GM21526 (cell line): ENCODE measurements at regions not wholly inside any gene's neighbourhood (a gene's known extent, or its start where the extent isn't known, plus 50 kb on each side); places are given as distances from the start of the nearest gene placed in this dataset.
"Not testable (repeated sequence)": the region's sequence is repeated elsewhere in the genome, so short reads cannot be mapped to it uniquely, and the experiment has no call there.

Experiments used
- ATAC-seq: cut with Tn5 transposase; IDR thresholded peaks from one replicate; pipeline ENCODE4 v1.9.1; 2021; ENCODE audit warnings: moderate library complexity; ENCODE audit not compliant: unreplicated experiment, low FRiP score

DNA sequence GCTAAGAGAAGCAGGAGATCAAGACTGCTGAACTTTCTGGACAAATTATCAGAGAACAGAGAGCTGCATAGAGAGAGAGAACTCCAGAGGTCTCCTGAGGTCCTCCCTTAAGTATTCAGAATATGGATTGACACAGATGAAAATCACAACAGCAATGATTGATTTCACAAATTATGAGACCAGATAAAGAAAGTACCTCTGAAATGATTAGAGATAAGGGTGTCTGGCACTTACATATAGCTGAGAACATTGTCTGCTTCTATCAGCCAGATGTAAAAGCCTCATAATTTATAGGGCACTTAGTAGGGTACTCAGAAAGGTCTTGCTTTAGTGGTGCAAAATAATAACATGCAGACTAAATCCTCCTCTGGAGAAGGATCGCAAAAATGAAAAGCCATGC is 1301.8 kb downstream of the BRINP3 start:
- no peak for ATAC-seq

DNA sequence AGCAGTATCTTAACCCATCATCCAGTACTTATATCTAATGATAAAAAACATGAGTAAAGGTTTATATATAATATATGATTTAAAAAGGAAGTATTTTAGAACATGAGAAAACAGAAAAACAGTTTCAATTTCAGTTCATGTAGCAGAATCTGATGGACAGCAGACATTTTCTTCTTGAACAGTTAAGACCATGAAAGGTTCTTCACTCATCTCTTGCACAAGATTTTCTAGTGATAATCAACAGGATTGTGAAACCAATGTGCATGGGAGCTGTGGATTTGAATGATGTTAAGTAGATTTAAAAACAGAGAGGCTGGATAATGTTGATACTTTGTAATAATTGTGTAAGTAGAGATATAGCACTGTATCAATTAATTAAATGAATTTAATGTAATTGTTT is 1297.6 kb downstream of the BRINP3 start:
- ATAC-seq: no peak

DNA sequence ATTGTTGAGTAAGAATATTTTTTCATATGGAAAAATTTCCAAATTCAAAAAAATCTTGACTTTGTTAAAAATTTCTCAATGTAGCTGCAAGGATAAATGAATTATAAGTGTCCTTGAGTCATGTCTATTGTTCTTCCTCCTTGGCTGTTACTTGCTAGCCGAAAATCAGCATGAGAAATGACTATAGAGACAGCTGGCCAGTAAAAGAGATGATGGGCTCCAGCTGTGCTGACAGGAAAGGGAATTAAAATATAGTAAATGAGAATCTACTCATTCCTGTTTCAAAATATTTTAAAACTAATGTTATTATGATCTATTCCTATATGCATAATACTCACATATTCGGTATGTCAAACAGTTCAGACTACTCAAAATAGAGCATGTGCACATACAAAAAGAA is 1292.6 kb downstream of the BRINP3 start:
- no peak for ATAC-seq

DNA sequence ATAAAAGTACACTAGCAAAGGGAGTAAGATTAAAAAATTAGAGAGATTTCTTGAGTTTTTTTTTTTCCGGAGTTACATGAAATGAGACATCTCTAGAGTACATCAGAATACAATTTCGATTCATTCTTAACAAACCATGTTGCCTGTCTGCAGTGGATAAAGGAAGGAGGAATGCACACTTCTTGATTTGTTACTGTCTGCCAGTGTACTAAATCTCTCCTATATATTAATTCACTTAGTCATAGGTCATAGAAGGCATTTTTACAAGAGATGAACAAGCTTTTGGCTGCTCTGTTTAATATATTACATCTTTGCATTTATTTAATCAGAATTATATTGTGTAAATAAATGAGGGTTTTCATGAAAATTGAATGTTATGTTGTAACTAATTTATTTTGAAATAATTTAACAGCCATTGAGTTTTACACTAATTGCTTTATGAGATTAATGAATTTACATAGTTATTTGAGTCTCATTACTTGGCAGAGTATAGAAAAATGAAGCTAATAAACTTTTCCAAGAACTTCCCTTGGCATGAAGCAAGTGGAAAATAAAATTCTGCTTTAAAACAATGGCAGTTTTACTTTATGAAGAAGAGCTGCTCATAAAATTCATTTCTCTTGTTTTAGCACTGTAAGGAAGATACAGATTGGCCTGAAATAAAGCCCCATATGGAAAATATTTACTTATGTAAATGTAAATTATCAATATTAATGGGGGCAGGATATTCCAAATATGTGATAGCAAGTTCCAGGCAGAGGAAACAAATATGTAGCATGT is 1284.7 kb downstream of the BRINP3 start:
- no peak for ATAC-seq

DNA sequence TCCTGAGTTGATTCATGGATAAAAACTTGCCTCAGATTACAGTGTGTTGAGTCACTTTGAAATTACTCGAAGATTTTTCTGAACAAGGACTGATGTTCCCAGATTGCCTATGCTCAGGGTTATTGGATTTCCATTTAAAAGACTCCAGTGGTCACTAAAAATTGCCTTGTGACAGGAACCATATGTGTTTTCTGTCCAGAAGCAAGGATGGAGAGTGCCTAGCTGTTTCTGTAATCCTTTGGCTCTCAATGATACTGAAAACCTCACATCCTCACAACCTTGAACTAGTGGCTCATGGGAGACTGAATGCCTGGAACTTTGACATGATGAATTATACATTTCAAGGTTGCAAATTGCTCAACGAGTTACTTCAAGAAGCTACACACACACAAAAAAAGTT is 1271.8 kb downstream of the BRINP3 start:
- no peak for ATAC-seq

DNA sequence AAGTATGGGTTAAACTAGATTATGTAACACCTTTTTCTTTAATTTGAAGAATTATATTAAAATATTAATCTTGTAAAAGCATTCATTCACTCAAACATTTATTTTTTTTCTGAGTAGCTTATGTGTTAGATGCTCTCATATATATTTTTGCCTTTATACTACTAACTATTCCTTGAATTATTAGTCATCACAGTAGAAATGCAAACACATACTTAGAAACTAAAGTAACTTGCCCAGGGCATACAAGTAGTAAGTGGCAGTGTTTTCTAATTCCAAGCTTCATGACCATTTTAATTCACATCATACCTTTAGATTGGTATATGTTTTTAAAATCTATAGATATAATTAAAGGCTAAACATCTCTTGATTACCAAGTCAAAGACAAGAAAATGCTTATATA is 1271.0 kb downstream of the BRINP3 start:
- no peak for ATAC-seq

DNA sequence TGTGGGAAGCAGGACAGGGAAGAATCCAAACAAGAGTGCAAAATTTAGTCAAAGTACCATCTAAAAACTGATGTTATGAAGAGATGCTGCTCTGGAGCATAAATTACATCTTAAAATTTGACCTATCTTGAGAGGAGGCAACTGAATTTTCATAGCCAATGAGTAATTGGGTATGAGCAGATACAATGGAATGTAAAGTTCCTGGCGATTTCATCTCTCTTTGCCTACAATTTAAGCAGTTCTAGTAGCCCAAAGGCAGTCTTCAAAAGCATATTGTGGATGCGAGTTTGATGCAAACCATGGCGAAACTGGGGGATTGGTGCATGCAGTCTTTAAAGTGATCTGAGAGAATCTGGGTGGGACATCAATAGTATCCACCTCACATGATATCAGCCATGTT is 1265.9 kb downstream of the BRINP3 start:
- ATAC-seq: no peak

DNA sequence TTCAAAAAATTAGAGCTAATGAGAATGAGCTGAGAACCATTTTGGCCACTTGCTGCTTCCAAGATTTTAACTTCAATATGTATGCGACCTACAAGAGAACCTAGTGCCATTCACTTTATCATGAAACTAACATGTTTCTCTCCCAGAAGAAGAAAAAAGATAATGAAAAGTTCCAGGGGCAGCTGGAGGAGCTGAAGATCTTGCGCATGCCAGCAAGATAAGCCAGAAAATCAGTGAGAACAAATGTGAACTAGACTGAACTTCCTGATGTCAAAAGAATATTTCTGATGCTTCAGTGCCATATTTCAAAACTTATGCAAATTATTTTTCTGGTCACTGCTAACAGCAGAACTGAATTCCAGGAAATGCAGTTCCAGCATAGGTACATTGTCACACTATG is 1265.1 kb downstream of the BRINP3 start:
- ATAC-seq: no peak

DNA sequence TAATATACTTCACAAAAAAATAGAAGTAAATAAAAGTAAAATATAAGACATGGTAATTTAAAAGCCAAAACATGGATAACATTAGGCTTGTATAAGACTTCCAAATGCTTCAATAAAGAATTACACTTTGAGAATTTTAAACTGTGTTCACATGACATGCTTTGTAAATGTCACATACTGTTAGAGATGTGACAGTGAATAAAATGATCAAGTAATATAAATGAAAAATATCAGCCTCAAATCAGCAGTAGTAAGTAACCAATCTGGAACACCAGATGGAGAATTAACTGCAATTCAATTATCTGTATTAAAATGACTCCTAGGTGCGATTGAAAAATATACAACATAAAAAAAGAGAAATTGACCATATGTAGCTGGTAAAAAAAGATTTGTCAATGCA is 1260.8 kb downstream of the BRINP3 start:
- no peak for ATAC-seq

DNA sequence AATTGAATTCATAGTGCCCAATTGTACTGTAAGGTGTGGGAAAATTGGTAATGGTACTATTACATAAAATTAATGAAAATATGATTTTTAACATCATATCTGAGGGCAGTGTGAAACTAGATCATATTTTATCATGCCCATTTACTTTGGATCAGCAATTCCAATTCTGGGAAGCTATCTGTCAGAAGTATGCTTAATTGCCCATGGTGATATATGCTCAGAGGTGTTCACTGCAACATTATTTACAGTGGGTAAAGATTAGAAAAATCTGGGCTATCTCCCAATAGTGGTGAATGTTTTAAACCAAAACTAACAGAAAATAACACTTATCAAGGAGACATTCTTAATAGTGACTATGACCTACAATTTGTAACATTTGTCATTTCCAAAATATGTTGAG is 1260.0 kb downstream of the BRINP3 start:
- ATAC-seq: no peak

DNA sequence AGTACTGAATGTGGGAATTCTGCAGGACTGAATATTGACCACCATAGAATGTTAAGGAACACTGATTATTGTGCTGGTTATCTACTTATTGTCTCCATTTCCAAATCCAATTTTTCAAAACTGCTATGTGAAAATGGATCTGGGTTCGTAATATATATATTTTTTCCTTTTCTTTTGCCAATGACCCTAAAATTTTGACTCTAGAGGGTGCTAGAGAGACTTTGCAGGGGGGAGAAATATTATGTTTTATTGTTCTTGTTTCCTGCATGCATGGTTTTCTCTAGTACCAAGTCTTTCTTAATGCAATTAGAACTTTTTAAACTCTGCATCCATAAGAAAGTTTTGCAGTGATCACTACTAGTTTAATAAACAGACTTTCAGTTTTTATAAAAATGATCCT is 1256.9 kb downstream of the BRINP3 start:
- ATAC-seq: no peak

DNA sequence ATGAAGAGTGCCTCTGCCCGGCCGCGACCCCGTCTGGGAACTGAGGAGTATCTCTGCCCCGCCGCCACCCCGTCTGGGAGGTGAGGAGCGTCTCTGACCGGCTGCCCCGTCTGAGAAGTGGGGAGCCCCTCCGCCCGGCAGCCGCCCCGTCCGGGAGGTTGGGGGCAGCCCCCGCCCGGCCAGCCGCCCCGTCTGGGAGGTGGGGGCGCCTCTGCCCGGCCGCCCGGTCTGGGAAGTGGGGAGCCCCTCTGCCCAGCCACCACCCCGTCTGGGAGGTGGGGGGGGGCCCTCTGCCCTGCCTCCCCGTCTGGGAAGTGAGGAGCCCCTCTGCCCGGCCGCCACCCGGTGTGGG is 1251.9 kb downstream of the BRINP3 start:
- ATAC-seq: not testable (repeated sequence)

DNA sequence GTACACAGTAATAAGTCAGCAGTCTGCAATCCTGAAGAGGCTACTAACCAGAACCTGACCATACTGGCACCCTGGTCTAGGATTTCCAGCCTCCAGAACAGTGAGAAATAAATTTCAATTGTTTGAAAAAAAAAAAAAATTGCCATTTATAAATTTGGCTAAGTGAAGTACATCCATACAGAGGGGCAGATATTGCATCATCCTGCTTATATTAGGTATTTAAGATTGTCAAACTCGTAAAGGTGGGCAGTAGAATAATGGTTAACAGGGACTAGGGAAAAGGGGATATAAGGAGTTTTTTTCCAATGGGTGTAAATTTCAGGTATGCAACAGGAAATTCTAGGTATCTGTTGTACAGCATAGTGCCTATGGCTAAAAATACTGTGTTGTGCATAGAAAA is 1250.9 kb downstream of the BRINP3 start:
- no peak for ATAC-seq

DNA sequence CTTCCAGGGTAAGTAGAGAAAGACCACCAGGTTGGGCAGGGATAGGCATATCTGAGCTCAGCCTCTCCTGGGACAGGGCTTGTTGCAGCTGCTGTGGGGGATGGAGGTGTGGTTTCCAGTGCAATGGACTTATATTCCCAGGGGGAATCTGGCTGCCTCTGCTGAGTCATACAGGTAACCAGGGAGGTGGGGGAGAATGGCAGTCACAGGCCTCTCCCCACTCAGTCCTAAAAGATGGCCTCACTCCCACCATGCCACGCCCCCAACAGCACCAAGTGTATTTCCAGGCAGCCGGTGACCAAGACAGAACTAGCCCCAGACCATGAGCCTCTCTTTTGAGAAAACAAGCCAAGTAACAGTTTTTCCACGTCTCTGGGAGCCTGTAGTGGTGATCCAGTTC is 1240.7 kb downstream of the BRINP3 start:
- ATAC-seq: no peak

DNA sequence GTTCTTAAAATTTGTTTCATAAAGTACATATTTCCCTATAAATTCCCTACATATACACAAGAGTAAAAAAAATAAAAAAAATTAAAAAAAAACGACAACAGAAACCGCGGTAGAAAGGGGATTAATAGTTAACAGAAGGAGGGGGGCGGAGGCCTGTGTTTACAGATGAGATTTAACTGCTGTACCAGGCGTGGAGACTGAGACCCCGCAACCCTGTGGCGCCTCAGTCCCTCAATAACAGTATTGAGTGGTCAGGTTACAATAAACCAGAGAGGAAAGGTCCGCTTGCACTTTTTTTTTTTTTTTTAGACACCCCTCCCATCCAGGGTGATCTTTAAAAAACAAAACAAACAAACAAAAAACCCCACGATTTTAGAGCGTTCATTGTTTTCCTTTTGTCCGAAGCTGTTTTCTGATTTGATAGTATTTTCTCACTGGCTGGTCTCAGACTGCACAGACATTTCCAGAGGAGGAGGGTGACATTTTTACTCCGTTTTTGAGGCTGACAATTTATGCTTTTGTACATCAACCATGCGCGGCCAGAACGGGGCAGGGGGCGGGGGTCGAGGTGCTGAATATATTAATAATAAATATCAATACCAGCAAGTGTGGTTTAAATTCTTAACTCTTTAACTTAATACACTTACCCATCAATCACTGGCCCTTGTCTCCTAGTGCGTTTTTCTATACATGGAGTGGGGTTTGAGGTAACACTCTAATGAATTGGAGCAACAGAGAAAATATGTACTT is 1223.9 kb downstream of the BRINP3 start:
- ATAC-seq: no peak

DNA sequence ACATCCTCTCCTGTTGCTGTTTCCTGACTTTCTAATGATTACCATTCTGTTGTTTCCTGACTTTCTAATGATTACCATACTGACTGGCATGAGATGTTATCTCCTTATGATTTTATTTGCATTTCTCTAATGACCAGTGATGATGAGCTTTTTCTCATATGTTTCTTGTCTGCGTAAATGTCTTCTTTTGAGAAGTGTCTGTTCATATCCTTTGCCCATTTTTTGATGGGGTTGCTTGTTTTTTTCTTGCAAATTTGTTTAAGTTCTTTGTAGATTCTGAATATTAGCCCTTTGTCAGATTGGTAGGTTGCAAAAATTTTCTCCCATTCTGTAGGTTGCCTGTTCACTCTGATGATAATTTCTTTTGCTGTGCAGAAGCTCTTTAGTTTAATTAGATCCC is 1216.5 kb downstream of the BRINP3 start:
- ATAC-seq: not testable (repeated sequence)

DNA sequence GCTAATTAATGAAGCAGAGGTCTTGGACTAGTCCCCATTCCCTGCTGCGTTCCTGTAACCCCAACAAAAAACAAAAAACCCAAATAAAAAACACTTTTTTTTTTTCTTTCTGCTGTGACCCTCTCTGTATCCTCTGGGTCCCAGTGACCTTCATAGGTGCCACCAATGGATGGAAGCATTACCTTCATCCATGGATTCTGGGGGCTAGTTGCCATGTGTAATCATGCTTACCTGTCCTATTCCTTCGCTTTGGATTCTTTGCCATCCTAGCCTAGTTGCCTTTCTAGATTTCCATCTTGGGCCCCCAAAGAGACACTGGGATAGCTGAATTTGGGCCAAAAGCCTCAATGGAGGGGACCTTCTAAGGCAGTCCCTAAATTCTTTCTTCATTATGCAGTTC is 1208.7 kb downstream of the BRINP3 start:
- ATAC-seq: no peak

DNA sequence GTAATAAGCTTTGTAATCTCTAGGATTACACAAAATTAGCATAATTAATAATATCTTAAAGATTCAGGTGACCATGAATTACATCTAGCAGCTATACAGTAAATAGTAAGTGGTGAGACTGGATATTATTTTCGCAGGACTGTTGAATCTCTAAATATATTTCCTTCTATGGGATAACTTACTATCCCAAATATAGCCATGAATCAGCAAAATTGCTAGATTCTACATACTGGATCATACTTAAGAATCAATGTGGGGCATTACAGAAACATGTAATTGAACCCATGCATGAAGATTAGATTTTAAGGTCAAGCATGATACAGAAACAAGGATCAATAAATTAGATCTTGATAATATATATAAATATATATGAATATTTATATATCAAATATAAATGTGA is 1203.4 kb downstream of the BRINP3 start:
- no peak for ATAC-seq

DNA sequence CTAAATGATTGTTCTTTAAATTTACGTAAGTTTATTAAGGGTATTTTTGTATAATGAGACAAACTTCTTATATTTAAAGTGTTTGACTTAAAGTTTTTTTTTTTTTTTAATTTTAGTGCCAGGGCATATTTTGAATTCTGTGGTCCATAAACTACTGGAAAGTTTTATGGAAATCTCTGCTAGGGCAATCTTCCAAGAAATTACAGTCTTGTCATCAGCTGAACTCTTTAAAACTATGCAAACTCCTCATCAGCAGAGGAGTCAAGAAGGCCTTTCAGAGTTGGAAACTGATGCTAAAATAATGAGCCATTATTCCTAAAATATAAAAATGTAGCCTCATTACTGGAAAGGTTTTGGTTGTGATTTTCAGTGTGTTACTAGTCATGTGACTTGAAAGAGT is 1201.9 kb downstream of the BRINP3 start:
- no peak for ATAC-seq

DNA sequence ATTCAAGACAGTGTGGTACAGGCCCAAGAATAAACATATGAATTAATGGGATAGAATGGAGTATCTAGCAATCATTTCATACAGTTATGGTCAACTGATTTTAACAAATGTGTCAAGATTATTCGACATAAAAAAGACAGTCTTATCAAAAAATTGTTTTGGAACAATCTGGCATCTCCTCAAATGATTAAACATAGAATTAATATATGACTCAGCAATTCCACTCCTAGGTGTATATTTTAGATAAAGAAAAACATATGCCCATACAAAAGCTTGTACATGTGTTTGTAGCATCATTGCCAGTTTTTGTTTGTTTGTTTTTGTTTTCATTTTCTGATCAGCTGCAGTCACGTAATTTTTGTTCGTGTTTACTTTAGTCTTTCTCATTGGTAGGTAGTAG is 1188.3 kb downstream of the BRINP3 start:
- ATAC-seq: no peak

DNA sequence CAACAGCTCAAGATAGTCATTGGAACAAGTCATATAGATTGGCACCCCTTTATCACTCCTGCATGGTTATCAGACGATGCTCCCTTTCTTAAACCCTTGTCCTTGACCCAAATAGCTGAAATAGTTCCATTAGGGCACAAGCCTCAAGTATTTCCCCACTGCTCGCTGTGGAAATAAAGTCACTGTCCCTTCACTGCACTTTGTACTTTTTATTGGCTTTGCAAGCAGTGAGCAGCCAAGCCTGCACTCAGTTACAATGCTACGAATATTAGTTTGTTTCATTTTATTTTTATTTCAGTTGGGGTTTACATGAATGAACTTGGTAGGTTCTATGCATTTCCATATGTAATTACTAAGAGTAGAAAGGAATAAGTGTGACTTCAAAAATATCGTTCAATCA is 1176.4 kb downstream of the BRINP3 start:
- no peak for ATAC-seq

DNA sequence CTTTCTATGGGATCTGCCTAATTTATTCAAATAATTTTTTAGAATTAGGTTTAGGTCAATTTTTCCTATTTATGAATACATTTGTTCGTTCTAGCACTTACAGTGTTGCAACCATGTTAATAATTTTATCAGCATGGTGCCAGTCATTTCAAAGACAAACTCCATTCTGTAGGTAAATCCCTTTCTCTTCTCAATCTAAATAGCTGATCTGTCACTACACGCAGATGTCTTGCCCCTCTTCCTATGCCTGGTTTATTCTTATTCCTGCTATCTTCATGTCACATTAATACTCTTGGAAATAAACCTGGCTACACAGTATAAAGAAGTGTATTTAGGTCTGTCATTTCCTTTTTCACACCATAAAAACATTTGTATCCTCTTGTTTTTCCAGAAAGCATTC is 1172.4 kb downstream of the BRINP3 start:
- no peak for ATAC-seq
